ENCODE measurements at regions not wholly inside any gene's neighbourhood (a gene's known extent, or its start where the extent isn't known, plus 50 kb on each side); places are given as distances from the start of the nearest gene placed in this dataset.

DNA sequence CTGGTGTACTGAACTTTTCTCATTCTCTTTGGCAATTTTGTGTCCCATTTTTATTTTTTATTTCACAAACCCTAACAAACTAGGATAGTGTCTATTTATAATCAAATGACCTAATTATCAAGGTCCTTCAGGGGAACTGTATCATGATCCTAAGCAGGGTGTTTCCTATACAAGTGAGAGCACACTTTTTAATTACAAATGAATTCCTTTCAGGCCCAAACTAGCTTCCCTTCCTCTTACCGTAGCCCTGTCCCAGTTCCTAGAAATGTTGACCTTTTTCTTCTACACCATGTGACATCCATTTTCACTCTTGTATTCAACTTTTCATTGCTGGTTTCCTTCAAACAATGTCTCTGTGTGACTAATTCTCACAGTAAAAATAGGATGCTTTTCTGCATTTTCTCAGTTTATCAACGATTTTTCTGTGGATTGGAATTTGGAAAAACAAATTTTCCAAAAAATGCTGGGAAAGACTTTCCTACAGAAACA lies 411.4 kb downstream of the CCDC91 start:
- DNase-seq, result no peak

DNA sequence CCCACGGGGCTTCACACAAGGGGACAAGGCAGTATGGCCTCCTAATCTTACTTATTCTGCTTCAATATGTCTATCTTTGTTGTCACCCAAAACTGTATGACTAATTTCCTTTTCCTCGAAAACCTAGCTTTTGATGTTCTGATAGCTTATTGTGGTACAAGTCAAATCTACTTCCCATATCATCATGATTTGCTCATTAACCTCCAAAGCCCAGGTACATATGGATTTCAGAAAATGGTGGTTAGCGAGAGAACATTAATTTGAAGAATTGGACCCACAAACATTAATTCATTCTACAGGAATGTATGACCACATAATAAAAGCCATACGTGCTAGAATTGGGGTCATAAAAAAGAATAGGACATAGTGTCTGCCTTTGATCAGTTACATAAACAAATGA lies 412.5 kb downstream of the CCDC91 start:
- DNase-seq, result no peak

DNA sequence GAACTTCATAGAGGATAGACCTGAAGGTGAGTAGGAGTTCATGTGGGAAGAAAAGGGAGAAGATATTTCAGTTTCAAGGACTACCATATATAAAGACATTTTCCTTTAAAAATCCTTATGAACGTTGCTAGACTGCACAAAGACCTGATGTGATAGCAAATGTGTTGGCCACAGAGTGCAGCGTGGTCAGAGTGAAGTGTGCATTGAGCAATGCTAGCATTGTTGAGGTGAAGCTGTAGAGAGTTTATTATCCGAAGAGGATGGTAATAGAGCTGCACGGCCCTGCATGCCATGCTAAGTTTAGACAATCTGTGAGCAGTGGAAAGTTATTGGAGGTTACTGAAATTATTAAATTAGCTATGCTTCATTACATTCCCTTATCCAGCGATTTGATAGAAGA lies 413.0 kb downstream of the CCDC91 start:
- no peak for DNase-seq

GRCh38 chr12:28603801-28604200 lies 413.5 kb downstream of the CCDC91 start:
- no peak for DNase-seq

GRCh38 chr12:28604240-28604639 lies 414.0 kb downstream of the CCDC91 start:
- no peak for DNase-seq

DNA sequence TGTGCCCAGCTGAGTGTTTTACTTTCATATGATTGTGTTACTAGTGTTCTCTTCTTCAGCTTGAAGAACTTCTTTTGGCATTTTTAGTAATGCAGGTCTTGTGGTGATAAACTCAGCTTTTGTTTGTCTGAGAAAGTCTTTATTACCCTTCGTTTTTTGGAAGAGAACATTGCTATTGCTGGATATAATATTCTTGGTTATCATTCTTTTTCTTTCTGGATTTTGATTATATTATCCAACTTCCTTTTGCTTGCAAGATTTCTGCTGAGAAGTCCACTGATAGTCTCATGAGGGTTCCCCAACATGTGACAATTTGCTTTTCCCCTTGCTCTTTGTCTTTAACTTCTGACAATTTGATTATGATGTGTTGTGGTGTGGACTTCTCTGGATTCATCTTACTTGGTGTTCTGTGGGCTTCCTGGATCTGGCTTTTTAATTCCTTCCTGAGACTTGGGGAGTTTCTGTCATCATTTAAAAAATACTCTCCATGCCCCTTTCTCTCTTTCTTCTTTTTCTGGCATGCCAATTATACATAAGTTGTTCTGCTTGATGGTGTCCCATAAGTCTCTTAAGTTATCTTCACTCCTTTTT lies 416.8 kb downstream of the CCDC91 start:
- DNase-seq, result no peak

- no peak for DNase-seq
Observed at GRCh38 chr12:28610401-28611114, 420.3 kb downstream of the CCDC91 start.

GRCh38 chr12:28611115-28611435 lies 420.8 kb downstream of the CCDC91 start:
- no peak for DNase-seq

- DNase-seq, result no peak
Observed at GRCh38 chr12:28611449-28611848, 421.2 kb downstream of the CCDC91 start.

DNA sequence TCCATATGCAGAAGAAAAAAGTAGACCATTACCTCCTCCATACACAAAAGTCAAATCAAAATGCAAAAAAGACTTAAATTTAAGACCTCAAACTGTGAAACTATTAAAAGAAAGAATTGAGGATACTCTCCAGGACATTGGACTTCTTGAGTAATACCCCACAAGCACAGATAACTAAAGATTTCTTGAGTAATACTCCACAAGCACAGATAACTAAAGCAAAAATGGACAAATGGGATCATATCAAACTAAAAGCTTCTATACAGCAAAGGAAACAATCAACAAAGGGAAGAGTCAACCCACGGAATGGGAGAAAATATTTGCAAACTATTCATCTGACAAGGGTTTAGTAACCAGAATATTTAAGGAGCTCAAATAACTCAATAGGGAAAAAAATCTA lies 427.9 kb downstream of the CCDC91 start:
- no peak for DNase-seq

GRCh38 chr12:28618772-28619171 lies 428.5 kb downstream of the CCDC91 start:
- no peak for DNase-seq

DNA sequence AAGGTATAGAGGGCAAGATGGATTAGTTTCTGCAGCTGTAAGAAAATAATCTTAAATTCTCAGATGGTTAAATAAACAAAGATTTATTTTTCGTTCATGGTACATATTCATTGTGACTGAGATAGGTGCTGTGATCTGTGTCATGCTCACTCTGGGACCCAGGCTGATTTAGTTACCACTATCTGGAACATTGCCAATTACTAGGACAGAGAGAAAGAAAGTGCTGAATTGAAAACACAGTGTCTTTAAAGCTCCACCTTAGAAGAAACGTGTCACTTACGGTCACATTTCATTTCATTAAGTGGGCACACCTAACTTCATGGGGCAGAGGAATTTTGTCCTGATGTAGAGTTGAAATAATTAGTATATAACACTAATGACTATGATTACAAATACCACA lies 430.0 kb downstream of the CCDC91 start:
- DNase-seq, result no peak

DNA sequence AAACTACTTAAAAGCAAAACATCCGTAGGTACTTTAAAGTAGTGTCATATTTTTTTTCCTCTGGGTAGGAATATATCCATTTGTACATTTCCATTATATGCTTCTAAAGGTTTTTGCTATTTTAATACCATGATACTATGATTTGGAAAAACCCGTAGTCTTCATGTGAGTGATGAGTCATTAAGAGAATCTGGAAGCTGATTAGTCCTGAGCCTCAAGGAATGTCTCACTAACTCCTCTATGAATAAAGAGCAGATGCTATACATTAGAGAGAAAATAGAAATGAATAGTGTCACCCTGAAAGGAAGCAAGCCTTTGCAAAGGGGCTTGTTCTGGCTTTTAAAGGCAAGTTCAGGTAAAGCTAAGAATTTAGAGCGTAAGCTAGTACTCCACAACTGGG lies 432.1 kb downstream of the CCDC91 start:
- DNase-seq, result no peak

DNA sequence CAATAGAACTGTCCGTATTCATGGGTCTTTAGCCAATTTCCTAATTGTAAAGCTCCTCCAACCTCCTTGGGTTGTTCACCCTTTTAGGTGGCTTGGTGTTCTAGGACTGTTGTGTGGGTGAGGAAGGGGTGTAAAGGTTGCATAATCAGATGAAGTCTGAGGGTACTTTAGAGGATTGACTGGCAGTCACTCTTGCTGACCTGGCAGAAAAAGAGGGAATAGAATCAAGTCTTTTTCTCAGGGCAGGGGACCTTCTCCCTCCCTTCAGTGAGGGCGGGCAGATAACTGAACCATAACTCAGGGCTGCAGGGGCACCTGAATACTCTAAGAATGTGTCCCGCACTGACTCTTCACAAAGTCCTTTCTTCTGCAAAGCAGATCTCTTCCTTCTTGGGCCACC lies 436.2 kb downstream of the CCDC91 start:
- DNase-seq, result no peak

GRCh38 chr12:28629691-28630090 lies 439.4 kb downstream of the CCDC91 start:
- DNase-seq, result no peak

DNA sequence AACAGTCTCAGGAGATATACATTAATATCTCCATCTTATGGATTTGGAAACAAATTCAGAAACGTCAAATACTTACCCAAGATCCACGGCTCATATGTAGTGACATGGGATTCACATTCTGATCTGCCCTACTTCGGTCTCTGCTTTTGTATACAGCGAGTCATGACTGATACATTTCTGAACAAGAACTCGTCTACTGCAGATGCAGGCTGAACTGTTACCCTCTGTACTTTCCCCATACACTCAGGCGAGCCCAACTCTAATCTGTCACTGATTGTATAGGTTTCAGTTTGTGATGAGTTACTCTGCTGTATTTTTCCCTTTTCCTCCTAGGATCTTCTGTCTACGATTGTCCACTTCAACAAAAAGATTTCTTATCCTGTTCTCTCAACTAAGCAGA lies 441.6 kb downstream of the CCDC91 start:
- no peak for DNase-seq

GRCh38 chr12:28640519-28640918 lies 450.3 kb downstream of the CCDC91 start:
- no peak for DNase-seq

DNA sequence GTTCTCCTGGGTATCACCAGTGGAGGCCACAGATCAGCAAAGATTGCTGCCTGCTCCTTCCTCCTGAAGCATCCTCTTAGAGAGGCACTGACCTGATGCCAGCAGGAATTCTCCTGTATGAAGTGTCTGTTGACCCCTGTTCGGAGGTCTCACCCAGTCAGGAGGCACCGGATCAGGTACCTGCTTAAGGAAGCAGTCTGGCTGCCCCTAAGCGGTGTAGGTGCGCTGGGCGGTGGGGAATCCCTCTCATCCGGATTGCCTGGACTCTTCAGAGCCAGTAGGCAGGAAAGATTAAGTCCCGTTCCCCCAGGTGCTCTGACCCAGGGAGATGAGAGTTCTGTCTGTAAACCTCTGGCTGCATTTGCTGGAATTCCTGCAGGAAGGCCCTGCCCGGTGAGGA lies 455.2 kb downstream of the CCDC91 start:
- DNase-seq, result no peak

GRCh38 chr12:28645891-28646290 lies 455.6 kb downstream of the CCDC91 start:
- no peak for DNase-seq

GRCh38 chr12:28650906-28651305 lies 460.6 kb downstream of the CCDC91 start:
- DNase-seq, result no peak

GRCh38 chr12:28652239-28652638 lies 462.0 kb downstream of the CCDC91 start:
- no peak for DNase-seq

DNA sequence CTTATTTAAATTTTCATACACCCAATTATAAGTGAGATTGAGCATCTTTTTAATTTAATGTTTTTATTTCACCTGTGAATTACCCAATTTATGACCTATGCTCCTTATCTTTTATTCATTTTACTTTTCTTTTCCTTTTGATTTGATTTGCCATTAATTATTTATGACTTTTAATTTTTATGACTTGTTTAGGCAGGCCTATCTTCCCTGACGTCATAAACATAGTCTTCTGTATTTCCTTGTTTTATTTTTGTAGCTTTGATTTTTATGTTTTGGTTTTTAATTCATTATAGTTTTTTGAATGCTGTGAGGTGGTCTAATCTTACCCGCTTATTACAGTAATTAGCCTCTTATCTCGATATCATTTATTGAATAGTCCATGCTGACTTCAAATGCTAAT lies 467.1 kb upstream of the FAR2 start:
- no peak for DNase-seq

DNA sequence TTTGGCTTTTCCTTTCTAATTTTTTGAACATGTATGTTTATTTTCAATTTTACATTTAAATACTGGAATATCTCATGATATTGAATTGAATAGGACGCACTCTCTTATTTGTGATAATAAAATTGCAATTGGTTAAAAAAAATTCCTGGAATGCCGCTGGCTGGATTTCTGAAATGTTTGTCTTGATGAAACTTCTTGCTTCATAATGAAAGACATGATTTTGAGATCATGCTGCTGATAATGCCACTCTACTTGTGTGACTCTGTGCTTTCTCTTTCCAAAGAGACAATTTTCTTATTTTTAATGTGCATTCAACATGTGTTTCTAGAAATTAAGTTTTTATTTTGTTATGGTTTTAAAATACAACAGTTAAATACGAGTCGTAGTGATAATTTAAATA lies 465.7 kb upstream of the FAR2 start:
- no peak for DNase-seq

- no peak for DNase-seq
Observed at GRCh38 chr12:28689398-28690175, 459.5 kb upstream of the FAR2 start.
